HFF-Myc (cell line): ENCODE measurements at regions not wholly inside any gene's neighbourhood (a gene's known extent, or its start where the extent isn't known, plus 50 kb on each side); places are given as distances from the start of the nearest gene placed in this dataset.

ENCODE experiments used
- DNase-seq: peaks from one replicate; pipeline ENCODE4 v3.0.0-alpha.2; 2011; ENCODE audit warnings: low read depth; ENCODE audit errors: extremely low read depth
- H3K4me3 ChIP-seq: replicated peaks from 2 replicates; pipeline ENCODE4 v1.5.1; 2011; ENCODE audit warnings: low read depth, mild to moderate bottlenecking, control low read depth, low read length
- CTCF ChIP-seq: IDR thresholded peaks from 2 replicates; pipeline ENCODE4 v1.5.1; 2012; ENCODE audit warnings: mild to moderate bottlenecking, low read depth, low read length, control low read depth; ENCODE audit errors: missing control alignments

GRCh38 chr12:76190299-76190698 lies 105.8 kb upstream of the NAP1L1 start:
- DNase-seq, result no peak
- H3K4me3 ChIP-seq, result no peak overlapping the region
- TF ChIP-seq CTCF, result no peak

DNA sequence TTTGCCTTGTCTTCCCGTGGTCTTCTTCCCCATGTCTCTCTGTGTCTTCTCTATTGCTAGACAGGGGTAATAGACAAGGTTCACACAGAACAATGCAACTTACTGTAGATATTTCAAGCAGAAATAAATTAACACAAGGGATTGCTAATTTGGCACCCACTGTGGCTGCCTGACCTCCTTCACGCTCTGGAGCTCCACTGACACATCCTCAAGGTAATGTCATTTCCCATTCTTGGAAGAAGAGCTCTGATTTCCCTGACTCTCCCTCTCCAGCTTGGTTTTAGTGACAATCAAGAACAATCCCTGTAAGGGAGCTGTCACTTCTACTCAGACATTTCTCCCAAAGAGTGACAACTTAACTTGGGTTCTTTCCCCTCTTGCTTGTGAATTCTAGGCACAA lies 105.4 kb upstream of the NAP1L1 start:
- TF ChIP-seq CTCF, result no peak
- H3K4me3 ChIP-seq, result no peak overlapping the region
- DNase-seq, result no peak

DNA sequence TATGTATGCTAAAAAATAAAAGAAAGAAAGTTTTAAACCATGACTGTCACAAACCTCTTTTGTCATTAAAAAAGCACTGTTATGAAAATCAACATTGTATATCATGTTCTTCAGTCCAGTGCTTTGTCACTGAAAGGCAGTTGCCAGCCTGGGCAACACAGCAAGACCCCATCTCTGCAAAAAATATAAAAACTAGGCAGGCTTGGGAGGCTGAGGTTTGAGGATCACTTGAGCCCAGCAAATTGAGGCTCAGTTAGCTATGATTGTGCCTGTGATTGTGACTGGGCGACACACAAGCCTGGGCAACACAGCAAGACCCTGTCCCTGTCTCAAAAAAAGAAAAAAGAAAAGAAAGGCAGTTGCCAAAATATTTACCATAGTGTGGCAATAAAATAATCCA lies 102.7 kb upstream of the NAP1L1 start:
- no peak for DNase-seq
- no peak for TF ChIP-seq CTCF

DNA sequence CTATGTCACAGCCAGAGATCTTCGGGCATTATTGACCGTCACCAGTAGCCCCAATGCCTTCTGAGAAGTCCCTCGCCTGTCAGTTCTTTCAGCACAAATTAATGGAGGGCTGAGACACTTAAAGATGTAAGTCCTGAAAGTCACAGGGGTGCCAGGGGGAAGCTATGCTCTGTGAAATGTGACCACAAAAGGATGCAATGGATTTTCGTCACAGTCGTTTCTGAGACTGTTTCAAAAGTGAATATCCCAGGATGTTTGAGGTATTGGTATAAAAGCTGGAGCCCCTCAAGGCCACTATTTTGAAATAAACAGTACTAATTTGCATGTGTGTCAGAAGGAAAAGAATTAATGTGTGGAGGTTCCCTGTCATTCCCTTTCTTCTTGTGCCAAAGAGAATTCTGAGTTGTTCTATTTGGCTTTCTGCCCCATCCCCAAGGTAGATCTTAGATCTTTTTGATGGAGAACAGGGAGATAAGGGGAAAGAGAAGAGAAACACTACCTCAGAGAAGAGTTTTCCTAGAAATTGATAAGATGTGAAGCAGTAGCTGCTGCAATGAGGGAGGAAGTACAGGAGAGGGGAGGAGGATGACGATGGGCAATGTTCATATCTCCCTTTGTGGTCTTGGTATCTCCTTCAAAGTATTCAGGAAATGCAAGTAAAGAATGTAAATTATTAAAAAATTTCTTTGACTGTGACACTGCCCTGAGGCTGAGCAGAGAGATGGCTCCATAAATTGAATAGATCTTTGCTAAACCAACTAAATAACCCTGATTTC lies 101.8 kb upstream of the NAP1L1 start:
- TF ChIP-seq CTCF, result no peak
- no peak overlapping the region for H3K4me3 ChIP-seq
- no peak for DNase-seq

More for the DNA sequence above, 102.7 kb upstream of the NAP1L1 start:
- H3K4me3 ChIP-seq, result no peak overlapping the region

DNA sequence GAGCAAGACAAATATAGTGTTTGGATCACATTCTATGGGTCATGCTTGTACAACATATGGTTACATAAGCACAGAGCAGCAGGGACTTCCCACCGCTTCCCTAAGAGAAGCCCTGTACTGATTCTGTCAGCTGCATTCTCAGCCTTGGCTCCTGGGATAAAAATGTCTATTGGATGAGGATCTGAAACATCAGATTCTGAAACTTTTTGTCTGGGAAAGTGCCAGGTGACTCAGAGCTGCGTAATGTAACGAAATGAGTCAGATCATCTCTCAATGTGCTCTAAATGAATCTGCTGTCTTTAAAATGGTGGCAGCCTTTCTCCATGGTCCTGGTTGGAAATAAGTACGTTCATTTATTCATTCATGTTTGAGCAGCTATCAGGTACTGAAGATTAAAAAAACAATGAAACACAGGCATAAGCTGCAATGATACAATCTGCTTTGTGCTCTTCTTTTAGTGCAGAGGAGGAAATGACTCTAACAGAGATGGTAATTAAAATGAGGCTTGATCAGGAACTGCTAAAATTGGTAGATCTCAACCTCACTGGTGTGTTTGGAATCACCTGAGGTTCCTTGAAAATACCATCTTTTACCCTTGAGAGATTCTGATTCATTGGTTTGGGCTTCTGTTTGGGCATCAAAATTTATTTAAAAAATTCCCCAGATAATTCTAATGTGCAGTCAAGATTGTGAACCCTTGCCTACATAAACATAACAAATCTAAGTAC lies 99.1 kb upstream of the NAP1L1 start:
- DNase-seq, result peak; percentile 99
- no peak overlapping the region for H3K4me3 ChIP-seq
- no peak for TF ChIP-seq CTCF

GRCh38 chr12:76180401-76181277 lies 96.2 kb upstream of the NAP1L1 start:
- DNase-seq, result no peak
- TF ChIP-seq CTCF, result no peak

More at GRCh38 chr12:76180401-76181277, 96.2 kb upstream of the NAP1L1 start:
- H3K4me3 ChIP-seq, result no peak overlapping the region
